ENCODE measurements at regions not wholly inside any gene's neighbourhood (a gene's known extent, or its start where the extent isn't known, plus 50 kb on each side); places are given as distances from the start of the nearest gene placed in this dataset.

DNA sequence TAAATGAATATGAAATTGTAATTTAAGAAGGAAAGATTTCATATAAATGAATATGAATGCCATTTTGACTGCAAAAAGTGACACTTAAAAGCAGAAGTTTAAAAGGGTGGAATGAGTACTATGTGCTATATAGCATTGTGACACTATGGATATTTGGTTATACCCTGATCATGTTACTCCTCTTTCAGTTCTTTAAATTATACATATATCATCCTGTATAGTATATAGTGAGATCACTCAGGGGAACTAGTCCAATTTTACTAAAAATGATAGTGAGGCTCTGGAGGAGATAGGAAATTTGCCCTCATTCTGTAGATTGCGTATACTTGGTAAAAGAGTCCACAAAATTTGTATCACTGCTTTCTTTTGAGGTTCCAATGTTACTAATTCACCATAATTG is 155.7 kb upstream of the BTG1 start:
- H3K27me3 ChIP-seq (ENCODE audit: insufficient read depth, low read length), result no peaks in the 10 kb centered on the region
- ChIA-PET RAD21 (ENCODE audit: low non-redundant PET in 1 of 2, low total read pairs in 2 of 2, uncharacterized antibody in 2 of 2, unreplicated experiment in 2 of 2) (no interaction called here), CTCF (no interaction called here), POLR2A (no interaction called here)
- no peak overlapping the region for H3K9ac ChIP-seq (ENCODE audit: low read length)
- H4K20me1 ChIP-seq (ENCODE audit: insufficient read depth), result no peaks in the 10 kb centered on the region
- no peaks in the 10 kb centered on the region for H3K79me2 ChIP-seq (ENCODE audit: insufficient read depth, low read length)
- no peak for TF ChIP-seq ZNF274 (IDR thresholded peaks at IDR 0.05; ENCODE audit: low read depth, low read length)
- no peak for TF ChIP-seq JUND (IDR thresholded peaks at IDR 0.05)
- no peak for TF ChIP-seq RAD21 (IDR thresholded peaks at IDR 0.05; ENCODE audit: low read depth)
- no peak for TF ChIP-seq CEBPB (IDR thresholded peaks at IDR 0.05; ENCODE audit: low read depth)
- no peak for TF ChIP-seq EZH2phosphoT487 (IDR thresholded peaks at IDR 0.05; ENCODE audit: borderline replicate concordance)
- TF ChIP-seq YY1 (IDR thresholded peaks at IDR 0.05; ENCODE audit: extremely low read depth, insufficient replicate concordance, low read depth, low read length), result no peak
- DNase-seq (ENCODE audit: low read depth, low spot score) (no peak), ATAC-seq (no peak)
- no peaks in the 10 kb centered on the region for H3K36me3 ChIP-seq (ENCODE audit: control insufficient read depth in 1 of 2, insufficient read depth in 2 of 2, low read length in 2 of 2)
- H3K9me2 ChIP-seq (ENCODE audit: insufficient read depth), result no peaks in the 10 kb centered on the region
- no peak overlapping the region for H3K4me2 ChIP-seq (ENCODE audit: low read length)
- no TSS peak for BruUV-seq (replicated peaks)
- H3K4me1 ChIP-seq (ENCODE audit: control insufficient read depth in 1 of 2, insufficient read depth in 2 of 2, low read length in 2 of 2), result no peaks in the 10 kb centered on the region
- no peaks in the 10 kb centered on the region for H3K9me3 ChIP-seq (ENCODE audit: control insufficient read depth in 1 of 2, insufficient read depth in 1 of 2, low read depth in 1 of 2, low read length in 2 of 2)
- no peak overlapping the region for H3K4me3 ChIP-seq (replicated peaks in 1 of 2; ENCODE audit: low read depth in 1 of 2, low read length in 2 of 2)
- H2AFZ ChIP-seq (ENCODE audit: low read depth, low read length, poor library complexity, severe bottlenecking), result no peak overlapping the region
- H3K27ac ChIP-seq (ENCODE audit: low read depth, low read length), result no peak overlapping the region
- intact Hi-C loops (cut with micrococcal nuclease), result no loop called here

DNA sequence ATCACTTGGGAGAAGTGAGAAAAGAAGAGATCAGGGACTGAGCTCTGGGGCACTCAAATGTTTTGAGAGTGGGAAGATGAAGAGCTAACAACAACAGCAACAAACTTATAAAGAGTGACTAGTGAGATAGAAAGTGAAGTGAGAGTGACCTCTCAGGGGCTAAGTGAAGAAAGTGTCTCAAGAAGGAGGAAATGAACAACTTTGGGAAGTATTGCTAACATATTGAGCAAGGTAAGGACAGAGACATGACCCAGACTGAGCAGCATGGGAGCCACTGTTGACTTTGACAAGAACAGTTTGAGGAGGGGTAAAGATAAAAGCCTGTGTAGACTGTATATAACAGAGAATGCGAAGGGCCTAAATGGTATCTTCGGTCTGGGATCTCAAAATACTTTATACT is 155.1 kb upstream of the BTG1 start:
- CTCF ChIA-PET, result no interaction called here
- no peak for DNase-seq (ENCODE audit: low read depth, low spot score)
- intact Hi-C loops (cut with micrococcal nuclease), result no loop called here

More for the DNA sequence above, 155.1 kb upstream of the BTG1 start:
- Histone ChIP-seq H3K36me3 (ENCODE audit: control insufficient read depth in 1 of 2, insufficient read depth in 2 of 2, low read length in 2 of 2) (no peaks in the 10 kb centered on the region), H3K9ac (ENCODE audit: low read length) (no peak overlapping the region), H3K4me1 (ENCODE audit: control insufficient read depth in 1 of 2, insufficient read depth in 2 of 2, low read length in 2 of 2) (no peaks in the 10 kb centered on the region), H3K9me2 (ENCODE audit: insufficient read depth) (no peaks in the 10 kb centered on the region), H3K9me3 (ENCODE audit: control insufficient read depth in 1 of 2, insufficient read depth in 1 of 2, low read depth in 1 of 2, low read length in 2 of 2) (no peaks in the 10 kb centered on the region), H2AFZ (ENCODE audit: low read depth, low read length, poor library complexity, severe bottlenecking) (no peak overlapping the region), H3K27ac (ENCODE audit: low read depth, low read length) (no peak overlapping the region), H3K4me2 (ENCODE audit: low read length) (no peak overlapping the region), H3K79me2 (ENCODE audit: insufficient read depth, low read length) (no peaks in the 10 kb centered on the region), H3K4me3 (replicated peaks in 1 of 2; ENCODE audit: low read depth in 1 of 2, low read length in 2 of 2) (no peak overlapping the region), H3K27me3 (ENCODE audit: insufficient read depth, low read length) (no peaks in the 10 kb centered on the region), H4K20me1 (ENCODE audit: insufficient read depth) (no peaks in the 10 kb centered on the region)
- ATAC-seq, result no peak
- ChIA-PET RAD21 (ENCODE audit: low non-redundant PET in 1 of 2, low total read pairs in 2 of 2, uncharacterized antibody in 2 of 2, unreplicated experiment in 2 of 2) (no interaction called here), POLR2A (no interaction called here)
- TF ChIP-seq TCF7L2 (IDR thresholded peaks at IDR 0.05; ENCODE audit: borderline replicate concordance, extremely low read depth, insufficient read depth, insufficient read length) (no peak), POLR2AphosphoS5 (IDR thresholded peaks at IDR 0.05; ENCODE audit: low read depth, low read length) (no peak), POLR2A (IDR thresholded peaks at IDR 0.05; ENCODE audit: borderline replicate concordance, extremely low read depth, insufficient read depth, insufficient read length) (no peak), EGR1 (IDR thresholded peaks at IDR 0.05; ENCODE audit: low read depth) (no peak), ZNF274 (IDR thresholded peaks at IDR 0.05; ENCODE audit: low read depth, low read length) (no peak), SIN3A (IDR thresholded peaks at IDR 0.05; ENCODE audit: low read depth) (no peak), EZH2 (IDR thresholded peaks at IDR 0.05) (no peak), ELF1 (IDR thresholded peaks at IDR 0.05; ENCODE audit: borderline replicate concordance, low read depth) (no peak), SP1 (IDR thresholded peaks at IDR 0.05; ENCODE audit: low read depth) (no peak), RAD21 (IDR thresholded peaks at IDR 0.05; ENCODE audit: low read depth) (no peak), JUND (IDR thresholded peaks at IDR 0.05) (no peak)
- TF ChIP-seq, protein P1, sequence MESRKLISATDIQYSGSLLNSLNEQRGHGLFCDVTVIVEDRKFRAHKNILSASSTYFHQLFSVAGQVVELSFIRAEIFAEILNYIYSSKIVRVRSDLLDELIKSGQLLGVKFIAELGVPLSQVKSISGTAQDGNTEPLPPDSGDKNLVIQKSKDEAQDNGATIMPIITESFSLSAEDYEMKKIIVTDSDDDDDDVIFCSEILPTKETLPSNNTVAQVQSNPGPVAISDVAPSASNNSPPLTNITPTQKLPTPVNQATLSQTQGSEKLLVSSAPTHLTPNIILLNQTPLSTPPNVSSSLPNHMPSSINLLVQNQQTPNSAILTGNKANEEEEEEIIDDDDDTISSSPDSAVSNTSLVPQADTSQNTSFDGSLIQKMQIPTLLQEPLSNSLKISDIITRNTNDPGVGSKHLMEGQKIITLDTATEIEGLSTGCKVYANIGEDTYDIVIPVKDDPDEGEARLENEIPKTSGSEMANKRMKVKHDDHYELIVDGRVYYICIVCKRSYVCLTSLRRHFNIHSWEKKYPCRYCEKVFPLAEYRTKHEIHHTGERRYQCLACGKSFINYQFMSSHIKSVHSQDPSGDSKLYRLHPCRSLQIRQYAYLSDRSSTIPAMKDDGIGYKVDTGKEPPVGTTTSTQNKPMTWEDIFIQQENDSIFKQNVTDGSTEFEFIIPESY (IDR thresholded peaks at IDR 0.05; ENCODE audit: extremely low read depth, insufficient replicate concordance, low read length), result no peak
- TF ChIP-seq, protein P2, sequence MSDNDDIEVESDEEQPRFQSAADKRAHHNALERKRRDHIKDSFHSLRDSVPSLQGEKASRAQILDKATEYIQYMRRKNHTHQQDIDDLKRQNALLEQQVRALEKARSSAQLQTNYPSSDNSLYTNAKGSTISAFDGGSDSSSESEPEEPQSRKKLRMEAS (IDR thresholded peaks at IDR 0.05), result no peak
- BruUV-seq (replicated peaks), result no TSS peak

Measured in HCT116 (cell line).